Dendritic cell treated with granulocyte-macrophage colony-stimulating factor and Interleukin-4, amounts not matched to agents 40 ng/mL and 50 ng/mL, for 4 days (primary cell): ENCODE measurements at regions not wholly inside any gene's neighbourhood (a gene's known extent, or its start where the extent isn't known, plus 50 kb on each side); places are given as distances from the start of the nearest gene placed in this dataset.
A peak's percentile ranks its signal among the peaks of the same experiment; 100 is the strongest.

ENCODE experiments used
- H3K27ac Mint-ChIP-seq: one replicate; pipeline ENCODE4 v1.8.0; 2022; ENCODE audit warnings: mild to moderate bottlenecking, mixed read lengths
- H3K27me3 Mint-ChIP-seq: one replicate; pipeline ENCODE4 v1.8.0; 2022; ENCODE audit warnings: mild to moderate bottlenecking, mixed read lengths
- H3K36me3 Mint-ChIP-seq: one replicate; pipeline ENCODE4 v1.8.0; 2022; ENCODE audit warnings: low read depth, mixed read lengths
- H3K4me1 Mint-ChIP-seq: one replicate; pipeline ENCODE4 v1.8.0; 2022; ENCODE audit warnings: low read depth, mixed read lengths
- H3K4me3 Mint-ChIP-seq: one replicate; pipeline ENCODE4 v1.8.0; 2022; ENCODE audit warnings: mild to moderate bottlenecking, moderate library complexity, mixed read lengths
- H3K9me3 Mint-ChIP-seq: one replicate; pipeline ENCODE4 v1.8.0; 2022; ENCODE audit warnings: mixed read lengths
- intact Hi-C: fragments of 100-400 bp; cut with micrococcal nuclease; formaldehyde crosslinking; loops from one replicate; pipeline ENCODE4 v1.15.0; 2022

GRCh38 chr7:50149369-50149768 lies 56.3 kb upstream of the ZPBP start:
- intact Hi-C loops = no loop called here
- Mint-ChIP-seq H3K9me3 (no peaks in the 10 kb centered on the region), H3K4me1 (peaks cover 12% of the 10 kb centered on the region), H3K4me3 (no peak overlapping the region), H3K27ac (peak overlapping the region; percentile 25), H3K27me3 (no peaks in the 10 kb centered on the region), H3K36me3 (no peaks in the 10 kb centered on the region)

- no peak overlapping the region for H3K4me3 Mint-ChIP-seq
- no peaks in the 10 kb centered on the region for H3K9me3 Mint-ChIP-seq
- no peak overlapping the region for H3K27ac Mint-ChIP-seq
- no peaks in the 10 kb centered on the region for H3K36me3 Mint-ChIP-seq
- intact Hi-C loops = no loop called here
- H3K27me3 Mint-ChIP-seq = no peaks in the 10 kb centered on the region
- peaks cover 12% of the 10 kb centered on the region for H3K4me1 Mint-ChIP-seq
Measured at GRCh38 chr7:50147951-50148808, 55.1 kb upstream of the ZPBP start.

GRCh38 chr7:50146692-50147091 lies 53.6 kb upstream of the ZPBP start:
- H3K27me3 Mint-ChIP-seq = no peaks in the 10 kb centered on the region
- peaks cover 17% of the 10 kb centered on the region for H3K4me1 Mint-ChIP-seq
- no peak overlapping the region for H3K27ac Mint-ChIP-seq
- H3K4me3 Mint-ChIP-seq = no peak overlapping the region
- intact Hi-C loops = no loop called here
- no peaks in the 10 kb centered on the region for H3K36me3 Mint-ChIP-seq
- no peaks in the 10 kb centered on the region for H3K9me3 Mint-ChIP-seq

- H3K9me3 Mint-ChIP-seq = no peaks in the 10 kb centered on the region
- no peaks in the 10 kb centered on the region for H3K36me3 Mint-ChIP-seq
- no peak overlapping the region for H3K4me3 Mint-ChIP-seq
- H3K27me3 Mint-ChIP-seq = no peaks in the 10 kb centered on the region
- intact Hi-C loops = no loop called here
- peaks cover 11% of the 10 kb centered on the region for H3K4me1 Mint-ChIP-seq
- no peak overlapping the region for H3K27ac Mint-ChIP-seq
Measured at GRCh38 chr7:50145801-50146338, 52.8 kb upstream of the ZPBP start.

GRCh38 chr7:50145226-50145625 lies 52.2 kb upstream of the ZPBP start:
- H3K36me3 Mint-ChIP-seq = no peaks in the 10 kb centered on the region
- peaks cover 11% of the 10 kb centered on the region for H3K4me1 Mint-ChIP-seq
- no peaks in the 10 kb centered on the region for H3K9me3 Mint-ChIP-seq
- H3K4me3 Mint-ChIP-seq = no peak overlapping the region
- H3K27ac Mint-ChIP-seq = no peak overlapping the region
- intact Hi-C loops = no loop called here
- H3K27me3 Mint-ChIP-seq = peaks cover 2% of the 10 kb centered on the region
